Fibroblast of lung (primary cell): ENCODE measurements at regions not wholly inside any gene's neighbourhood (a gene's known extent, or its start where the extent isn't known, plus 50 kb on each side); places are given as distances from the start of the nearest gene placed in this dataset.
"Not testable (repeated sequence)": the region's sequence is repeated elsewhere in the genome, so short reads cannot be mapped to it uniquely, and the experiment has no call there.

Experiments used
- DNase-seq, 2 donors: peaks; one replicate each; pipeline versions ENCODE4 v3.0.0 to v3.0.0-alpha.2; 2010; ENCODE audit warnings: low read depth in 2 of 2
- H2AFZ ChIP-seq: 2 replicates; pipeline ENCODE4 v1.5.1; 2012; ENCODE audit warnings: low read length, control low read depth, inconsistent platforms
- H3K27ac ChIP-seq: 2 replicates; pipeline ENCODE4 v1.5.1; 2011; ENCODE audit warnings: low read length, control low read depth; ENCODE audit not compliant: insufficient read depth
- H3K27me3 ChIP-seq: 2 replicates; pipeline ENCODE4 v1.5.1; 2011; ENCODE audit warnings: mild to moderate bottlenecking, low read length; ENCODE audit not compliant: control insufficient read depth, insufficient read depth
- H3K36me3 ChIP-seq: 2 replicates; pipeline ENCODE4 v1.5.1; 2011; ENCODE audit warnings: low read length; ENCODE audit not compliant: control insufficient read depth, insufficient read depth
- H3K4me1 ChIP-seq: 2 replicates; pipeline ENCODE4 v1.5.1; 2011; ENCODE audit warnings: low read length; ENCODE audit not compliant: control insufficient read depth, insufficient read depth; ENCODE audit errors: extremely low read depth
- H3K4me2 ChIP-seq: 2 replicates; pipeline ENCODE4 v1.5.1; 2011; ENCODE audit warnings: low read length, control low read depth; ENCODE audit not compliant: insufficient read depth; ENCODE audit errors: extremely low read depth
- H3K4me3 ChIP-seq, 4 experiments: fragments of 200-600 bp in 1 of 4; sonication (generic) in 1 of 4; replicated peaks in 1 of 4; 2 replicates each; pipeline ENCODE4 v1.5.1; 2011 to 2016; ENCODE audit warnings: low read length in 4 of 4, low read depth in 3 of 4, mild to moderate bottlenecking in 3 of 4, control low read depth in 2 of 4, inconsistent platforms in 1 of 4, mixed read lengths in 1 of 4; ENCODE audit not compliant: insufficient read depth in 1 of 4; ENCODE audit errors: control extremely low read depth in 1 of 4
- H3K79me2 ChIP-seq: 2 replicates; pipeline ENCODE4 v1.5.1; 2012; ENCODE audit warnings: mild to moderate bottlenecking, low read length, inconsistent platforms; ENCODE audit not compliant: control insufficient read depth, insufficient read depth
- H3K9ac ChIP-seq: 2 replicates; pipeline ENCODE4 v1.5.1; 2011; ENCODE audit warnings: mild to moderate bottlenecking, low read length, control low read depth; ENCODE audit not compliant: insufficient read depth
- H3K9me3 ChIP-seq: 2 replicates; pipeline ENCODE4 v1.5.1; 2012; ENCODE audit warnings: low read depth, low read length; ENCODE audit not compliant: control insufficient read depth, insufficient read depth
- H4K20me1 ChIP-seq: 2 replicates; pipeline ENCODE4 v1.5.1; 2011; ENCODE audit warnings: low read length; ENCODE audit not compliant: control insufficient read depth, insufficient read depth; ENCODE audit errors: extremely low read depth
- EZH2 ChIP-seq: IDR thresholded peaks from 2 replicates; pipeline ENCODE4 v1.5.1; 2012; ENCODE audit warnings: low read length, control low read depth, mild to moderate bottlenecking; ENCODE audit errors: missing control alignments
- TF ChIP-seq, protein P1 (sequence below), 2 donors: IDR thresholded peaks in 1 of 2; conservative IDR thresholded peaks in 1 of 2; 1 replicate in 1 of 2; 2 replicates in 1 of 2; pipeline ENCODE4 v1.5.1; 2011 to 2012; ENCODE audit warnings: low read length in 2 of 2, control low read depth in 1 of 2, inconsistent platforms in 1 of 2, low read depth in 1 of 2, mild to moderate bottlenecking in 1 of 2

DNA sequence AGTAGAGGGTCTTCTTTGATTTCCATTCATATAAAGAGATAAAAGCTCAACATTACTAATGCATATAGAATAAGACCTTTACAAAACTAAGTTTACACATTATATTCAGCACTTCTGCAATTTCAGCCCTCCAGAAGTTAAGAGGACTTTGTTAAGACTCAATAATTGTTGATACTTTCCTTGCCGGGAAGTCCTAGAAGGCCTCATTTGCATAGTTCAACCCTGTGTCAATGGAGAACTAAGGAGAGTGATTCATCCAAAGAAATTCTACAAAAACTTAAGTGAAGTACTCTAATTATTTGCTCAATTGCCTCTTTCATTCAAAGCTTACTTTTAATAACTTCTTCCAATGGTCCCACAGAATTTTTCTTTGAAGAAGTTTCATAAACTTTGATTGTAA lies 1060.3 kb upstream of the CELF2 start:
- no peaks in the 10 kb centered on the region for H3K27me3 ChIP-seq
- no peak overlapping the region for H3K4me2 ChIP-seq
- no peaks in the 10 kb centered on the region for H3K4me1 ChIP-seq
- no peaks in the 10 kb centered on the region for H3K36me3 ChIP-seq
- H3K9me3 ChIP-seq, result no peaks in the 10 kb centered on the region
- peak; percentile 14 to 93 for DNase-seq
- no peak overlapping the region for H3K4me3 ChIP-seq
- TF ChIP-seq, protein P1, sequence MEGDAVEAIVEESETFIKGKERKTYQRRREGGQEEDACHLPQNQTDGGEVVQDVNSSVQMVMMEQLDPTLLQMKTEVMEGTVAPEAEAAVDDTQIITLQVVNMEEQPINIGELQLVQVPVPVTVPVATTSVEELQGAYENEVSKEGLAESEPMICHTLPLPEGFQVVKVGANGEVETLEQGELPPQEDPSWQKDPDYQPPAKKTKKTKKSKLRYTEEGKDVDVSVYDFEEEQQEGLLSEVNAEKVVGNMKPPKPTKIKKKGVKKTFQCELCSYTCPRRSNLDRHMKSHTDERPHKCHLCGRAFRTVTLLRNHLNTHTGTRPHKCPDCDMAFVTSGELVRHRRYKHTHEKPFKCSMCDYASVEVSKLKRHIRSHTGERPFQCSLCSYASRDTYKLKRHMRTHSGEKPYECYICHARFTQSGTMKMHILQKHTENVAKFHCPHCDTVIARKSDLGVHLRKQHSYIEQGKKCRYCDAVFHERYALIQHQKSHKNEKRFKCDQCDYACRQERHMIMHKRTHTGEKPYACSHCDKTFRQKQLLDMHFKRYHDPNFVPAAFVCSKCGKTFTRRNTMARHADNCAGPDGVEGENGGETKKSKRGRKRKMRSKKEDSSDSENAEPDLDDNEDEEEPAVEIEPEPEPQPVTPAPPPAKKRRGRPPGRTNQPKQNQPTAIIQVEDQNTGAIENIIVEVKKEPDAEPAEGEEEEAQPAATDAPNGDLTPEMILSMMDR (conservative IDR thresholded peaks at IDR 0.05 in 1 of 2, IDR thresholded peaks at IDR 0.05 in 1 of 2; ENCODE audit: low read depth in 1 of 2, low read length in 2 of 2), result no peak
- TF ChIP-seq EZH2, result no peak
- no peaks in the 10 kb centered on the region for H4K20me1 ChIP-seq
- H3K9ac ChIP-seq, result no peak overlapping the region
- H3K79me2 ChIP-seq, result no peaks in the 10 kb centered on the region
- H2AFZ ChIP-seq, result no peak overlapping the region
- no peak overlapping the region for H3K27ac ChIP-seq

DNA sequence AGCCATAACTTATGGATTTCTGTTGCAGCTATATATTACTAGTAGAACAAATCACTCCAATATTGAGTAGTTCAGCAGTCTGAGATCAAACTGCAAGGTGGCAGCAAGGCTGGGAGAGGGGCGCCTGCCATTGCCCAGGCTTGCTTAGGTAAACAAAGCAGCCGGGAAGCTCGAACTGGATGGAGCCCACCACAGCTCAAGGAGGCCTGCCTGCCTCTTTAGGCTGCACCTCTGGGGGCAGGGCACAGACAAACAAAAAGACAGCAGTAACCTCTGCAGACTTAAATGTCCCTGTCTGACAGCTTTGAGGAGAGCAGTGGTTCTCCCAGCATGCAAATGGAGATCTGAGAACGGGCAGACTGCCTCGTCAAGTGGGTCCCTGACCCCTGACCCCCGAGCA lies 1059.8 kb upstream of the CELF2 start:
- not testable (repeated sequence) for H3K4me2 ChIP-seq, H2AFZ ChIP-seq, H3K9me3 ChIP-seq, H3K9ac ChIP-seq, H3K27ac ChIP-seq, H3K79me2 ChIP-seq, H4K20me1 ChIP-seq, H3K36me3 ChIP-seq, H3K27me3 ChIP-seq, DNase-seq, H3K4me3 ChIP-seq, H3K4me1 ChIP-seq

DNA sequence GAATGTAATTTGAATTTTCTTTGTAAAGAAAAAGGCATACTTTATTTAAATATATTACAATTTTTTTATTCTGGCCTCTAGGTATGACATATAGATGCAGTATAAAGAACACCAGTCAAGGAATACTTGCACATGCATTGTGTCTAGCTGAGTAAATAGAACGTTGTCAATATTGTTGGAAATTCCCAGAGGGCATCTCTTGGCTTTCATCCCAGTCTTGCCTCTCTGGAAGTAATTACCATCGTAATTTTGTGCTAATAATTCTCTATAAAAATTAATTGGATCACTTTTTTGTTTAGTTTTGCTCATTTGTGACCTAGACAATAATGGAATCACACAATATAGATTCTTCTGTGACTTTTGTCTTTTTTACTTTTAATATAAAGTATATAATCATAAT lies 1052.3 kb upstream of the CELF2 start:
- Histone ChIP-seq H3K9me3 (no peaks in the 10 kb centered on the region), H3K36me3 (no peaks in the 10 kb centered on the region), H3K27ac (no peak overlapping the region), H2AFZ (no peak overlapping the region), H3K9ac (no peak overlapping the region), H3K27me3 (no peaks in the 10 kb centered on the region), H3K4me3 (no peak overlapping the region), H3K4me1 (no peaks in the 10 kb centered on the region), H3K79me2 (no peaks in the 10 kb centered on the region), H3K4me2 (no peak overlapping the region), H4K20me1 (no peaks in the 10 kb centered on the region)
- no peak for TF ChIP-seq EZH2
- TF ChIP-seq, protein P1 (conservative IDR thresholded peaks at IDR 0.05 in 1 of 2, IDR thresholded peaks at IDR 0.05 in 1 of 2; ENCODE audit: low read depth in 1 of 2, low read length in 2 of 2), result no peak
- no peak for DNase-seq

DNA sequence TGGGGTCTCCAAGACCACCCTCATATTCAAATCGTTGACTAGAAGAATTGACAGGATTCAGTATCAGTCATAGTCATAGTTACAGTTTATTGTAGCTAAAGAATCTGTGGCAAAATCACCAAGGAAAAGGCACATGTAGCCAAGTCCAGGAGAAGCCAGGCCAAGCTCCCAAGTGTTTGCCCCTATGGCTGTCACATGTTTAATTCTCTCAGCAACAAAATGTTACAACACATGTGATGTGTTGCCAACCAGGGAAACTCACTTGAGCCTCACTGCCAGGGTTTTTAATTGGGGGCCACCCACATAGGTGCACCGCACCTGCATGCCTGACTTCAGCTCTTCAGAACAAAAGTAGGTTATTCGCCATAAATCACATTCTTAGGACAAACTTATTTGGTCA lies 1030.9 kb upstream of the CELF2 start:
- Histone ChIP-seq H3K27me3 (no peaks in the 10 kb centered on the region), H3K9me3 (no peaks in the 10 kb centered on the region), H4K20me1 (no peaks in the 10 kb centered on the region), H3K4me1 (no peaks in the 10 kb centered on the region), H3K27ac (no peak overlapping the region), H3K4me2 (no peak overlapping the region), H3K4me3 (no peak overlapping the region), H2AFZ (no peak overlapping the region), H3K36me3 (no peaks in the 10 kb centered on the region), H3K9ac (no peak overlapping the region), H3K79me2 (no peaks in the 10 kb centered on the region)
- no peak for DNase-seq
- TF ChIP-seq EZH2, result no peak
- TF ChIP-seq, protein P1 (conservative IDR thresholded peaks at IDR 0.05 in 1 of 2, IDR thresholded peaks at IDR 0.05 in 1 of 2; ENCODE audit: low read depth in 1 of 2, low read length in 2 of 2), result no peak
